IgD-negative memory B cell (primary cell): ENCODE measurements at regions not wholly inside any gene's neighbourhood (a gene's known extent, or its start where the extent isn't known, plus 50 kb on each side); places are given as distances from the start of the nearest gene placed in this dataset.

ENCODE experiments used
- H3K27ac Mint-ChIP-seq, 3 donors: one replicate each; pipeline ENCODE4 v1.8.0; 2020 to 2022; ENCODE audit warnings: mild to moderate bottlenecking in 3 of 3, mixed read lengths in 3 of 3, moderate library complexity in 1 of 3
- H3K27me3 Mint-ChIP-seq: one replicate; pipeline ENCODE4 v1.8.0; 2021; ENCODE audit warnings: mixed read lengths
- H3K36me3 Mint-ChIP-seq: one replicate; pipeline ENCODE4 v1.8.0; 2020; ENCODE audit warnings: mild to moderate bottlenecking, mixed read lengths
- H3K4me1 Mint-ChIP-seq, 3 donors: one replicate each; pipeline ENCODE4 v1.8.0; 2020 to 2022; ENCODE audit warnings: mixed read lengths in 3 of 3, mild to moderate bottlenecking in 1 of 3
- H3K4me3 Mint-ChIP-seq, 4 donors: one replicate each; pipeline ENCODE4 v1.8.0; 2020 to 2022; ENCODE audit warnings: mild to moderate bottlenecking in 4 of 4, mixed read lengths in 4 of 4, moderate library complexity in 3 of 4
- H3K9me3 Mint-ChIP-seq, 3 donors: one replicate each; pipeline ENCODE4 v1.8.0; 2020 to 2021; ENCODE audit warnings: mixed read lengths in 3 of 3, mild to moderate bottlenecking in 1 of 3

DNA sequence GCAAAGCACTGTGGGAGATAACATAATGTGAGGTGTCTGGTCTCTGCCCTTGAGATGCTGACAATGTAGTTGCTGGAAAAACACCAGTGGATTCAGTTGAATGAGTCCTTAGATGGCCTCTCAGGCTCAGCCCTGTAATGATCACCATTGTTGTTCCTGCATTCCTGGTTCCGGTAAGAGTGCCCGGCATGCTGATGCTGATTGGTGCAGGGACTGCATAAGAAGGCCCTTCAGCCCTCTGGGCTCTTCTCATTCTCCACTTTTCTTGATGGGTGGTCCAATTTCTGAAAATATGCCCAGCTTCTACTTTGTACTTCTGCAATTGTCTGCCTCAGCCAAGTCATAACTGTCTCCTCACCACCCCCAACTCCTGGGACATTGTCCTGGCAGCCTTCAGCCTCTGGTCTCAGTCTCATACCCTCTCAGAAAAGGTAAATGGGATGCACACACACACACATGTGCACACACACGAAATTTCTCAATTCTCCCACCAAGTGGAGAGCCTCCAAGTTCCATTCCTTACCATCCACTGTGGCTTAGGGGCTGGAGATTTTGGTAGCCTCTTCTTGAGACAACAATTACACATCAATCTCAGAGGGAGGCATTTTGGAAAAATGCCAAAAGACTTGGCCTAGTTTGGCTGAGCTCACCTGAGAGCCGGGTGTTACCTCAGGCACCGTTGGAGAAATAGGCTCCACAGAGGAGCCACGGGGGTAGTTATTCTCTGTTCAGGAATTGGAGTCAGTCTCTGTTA is 314.9 kb downstream of the RPS24 start:
- Mint-ChIP-seq H3K9me3 (peaks cover 0 to 2% (median 0%) of the 10 kb centered on the region in 3 donors), H3K27me3 (peaks cover 13% of the 10 kb centered on the region), H3K4me1 (no peaks in the 10 kb centered on the region), H3K36me3 (peaks cover 1% of the 10 kb centered on the region), H3K4me3 (peak overlapping the region in 1 of 4 donors; percentile 23), H3K27ac (no peak overlapping the region)

DNA sequence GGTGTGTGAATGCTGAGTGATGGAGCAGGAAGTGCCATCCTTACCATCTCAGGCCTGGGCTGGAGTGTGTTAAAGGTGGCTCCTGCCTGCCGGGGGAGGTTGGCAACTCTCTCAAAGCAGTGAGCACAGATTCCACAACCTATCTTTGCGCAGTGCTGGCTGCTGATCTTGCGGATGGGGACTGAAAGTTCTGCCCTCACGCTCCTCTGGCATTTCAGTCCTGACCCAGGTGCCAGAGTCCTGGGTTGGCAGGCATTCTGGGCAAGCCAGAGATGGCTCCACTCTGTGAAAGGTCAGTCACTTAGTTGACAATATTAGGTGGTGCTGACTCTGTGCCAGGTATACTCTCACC is 315.5 kb downstream of the RPS24 start:
- Mint-ChIP-seq H3K4me1 (no peaks in the 10 kb centered on the region), H3K27me3 (peaks cover 13% of the 10 kb centered on the region), H3K4me3 (peak overlapping the region in 1 of 4 donors; percentile 23), H3K36me3 (peaks cover 1% of the 10 kb centered on the region), H3K27ac (no peak overlapping the region), H3K9me3 (peaks cover 0 to 2% (median 0%) of the 10 kb centered on the region in 3 donors)

DNA sequence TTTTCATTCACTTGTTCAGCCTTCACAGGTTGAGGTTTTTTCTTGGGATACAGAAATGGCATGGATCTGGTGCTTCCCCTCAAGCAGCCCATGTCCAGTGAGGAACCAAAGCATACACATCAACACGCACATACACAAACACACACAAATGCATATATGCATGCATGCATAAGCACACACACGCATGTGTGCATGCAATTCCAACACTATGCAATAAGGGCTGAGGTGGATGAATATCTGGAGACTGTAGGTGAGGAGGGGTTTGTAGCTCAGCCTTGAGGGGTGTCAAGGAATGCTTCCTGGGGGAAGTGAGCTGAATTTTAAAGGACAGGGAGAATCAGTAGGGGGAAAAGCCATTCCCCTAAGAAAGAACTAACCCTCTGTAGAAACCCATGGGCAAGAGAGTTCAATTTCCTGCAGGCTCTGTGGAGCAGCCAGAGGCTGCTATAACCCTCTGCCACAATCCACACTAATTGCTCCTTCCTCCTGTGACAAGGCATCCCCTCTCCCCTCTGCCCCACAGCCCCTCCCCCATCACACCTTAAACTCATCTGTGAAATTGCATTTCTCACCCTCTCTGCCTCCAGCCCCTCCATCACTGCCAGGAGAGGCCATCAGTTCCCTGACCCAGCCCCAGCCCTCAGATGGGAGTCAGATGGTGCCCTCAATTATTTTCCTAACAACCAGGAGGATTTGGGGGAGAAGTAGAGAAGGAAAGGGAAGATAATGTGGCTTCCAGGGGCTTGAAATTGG is 316.4 kb downstream of the RPS24 start:
- Mint-ChIP-seq H3K27ac (no peak overlapping the region), H3K36me3 (peaks cover 1% of the 10 kb centered on the region), H3K27me3 (peaks cover 13% of the 10 kb centered on the region), H3K4me3 (no peak overlapping the region), H3K9me3 (peaks cover 0 to 2% (median 0%) of the 10 kb centered on the region in 3 donors), H3K4me1 (no peaks in the 10 kb centered on the region)

DNA sequence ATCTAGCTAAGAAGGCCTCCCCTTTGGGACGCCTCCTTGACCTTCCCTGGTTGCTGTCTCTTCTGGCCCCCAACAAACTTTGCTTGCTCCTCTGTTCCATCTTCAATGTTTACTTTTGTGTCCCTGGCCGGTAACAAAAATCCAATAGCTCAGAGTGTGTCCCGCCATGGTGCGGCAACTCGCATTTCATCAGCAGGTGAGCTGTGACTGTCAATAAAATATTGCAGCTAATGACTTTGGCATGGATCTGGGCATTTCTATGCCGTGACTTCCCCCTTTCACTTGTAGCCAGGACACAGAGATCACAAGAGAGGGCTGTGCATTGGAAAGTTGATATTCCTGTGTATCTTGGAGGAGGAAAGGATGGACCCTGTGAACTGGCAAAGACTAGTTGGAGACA is 317.6 kb downstream of the RPS24 start:
- Mint-ChIP-seq H3K4me3 (peak overlapping the region in 1 of 4 donors; percentile 9), H3K27me3 (peaks cover 13% of the 10 kb centered on the region), H3K27ac (no peak overlapping the region), H3K4me1 (no peaks in the 10 kb centered on the region), H3K9me3 (peaks cover 0 to 2% (median 0%) of the 10 kb centered on the region in 3 donors), H3K36me3 (no peaks in the 10 kb centered on the region)

DNA sequence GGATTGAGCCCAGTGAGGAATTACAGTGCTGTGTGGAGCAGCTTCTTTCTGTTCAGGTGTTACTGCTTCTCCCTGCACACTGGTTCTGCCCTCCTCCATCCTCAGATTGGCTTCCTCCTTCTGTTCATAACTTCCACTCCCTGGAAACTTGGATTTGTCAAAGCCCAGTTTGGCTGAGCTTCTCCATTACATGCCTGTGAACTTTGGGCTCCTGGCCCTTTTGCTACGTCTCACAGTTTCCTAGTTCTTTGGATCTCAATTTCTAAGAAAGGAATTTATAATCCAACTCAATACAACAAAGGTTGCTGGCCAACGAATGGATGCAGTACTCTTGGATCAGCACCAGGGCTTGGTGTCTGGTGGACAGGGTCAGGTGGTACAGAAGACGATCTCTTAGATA is 318.1 kb downstream of the RPS24 start:
- H3K4me1 Mint-ChIP-seq: no peaks in the 10 kb centered on the region
- H3K27ac Mint-ChIP-seq: no peak overlapping the region
- peaks cover 13% of the 10 kb centered on the region for H3K27me3 Mint-ChIP-seq
- no peaks in the 10 kb centered on the region for H3K36me3 Mint-ChIP-seq
- no peak overlapping the region for H3K4me3 Mint-ChIP-seq
- no peaks in the 10 kb centered on the region for H3K9me3 Mint-ChIP-seq

DNA sequence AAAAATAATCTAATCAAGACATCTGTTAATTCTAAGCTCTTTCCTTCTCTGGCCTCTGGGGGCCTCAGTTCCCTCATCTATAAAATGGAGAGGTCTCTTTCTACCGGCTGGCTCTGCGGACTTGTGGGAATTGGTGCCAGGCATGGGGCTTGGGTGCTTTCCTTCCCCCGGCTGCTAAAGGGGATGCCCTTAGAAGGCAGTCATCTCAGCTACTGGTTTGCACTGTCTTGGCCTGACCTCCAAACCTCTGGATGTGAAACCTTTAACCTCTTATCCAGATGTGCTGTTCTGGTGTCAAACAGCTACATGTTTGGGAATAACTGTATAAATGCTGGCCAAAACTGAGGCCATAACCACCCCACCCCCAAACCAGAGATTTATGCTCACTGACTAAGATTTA is 320.0 kb downstream of the RPS24 start:
- Mint-ChIP-seq H3K27ac (no peak overlapping the region), H3K9me3 (no peaks in the 10 kb centered on the region), H3K36me3 (no peaks in the 10 kb centered on the region), H3K4me3 (no peak overlapping the region), H3K27me3 (peaks cover 9% of the 10 kb centered on the region), H3K4me1 (no peaks in the 10 kb centered on the region)

DNA sequence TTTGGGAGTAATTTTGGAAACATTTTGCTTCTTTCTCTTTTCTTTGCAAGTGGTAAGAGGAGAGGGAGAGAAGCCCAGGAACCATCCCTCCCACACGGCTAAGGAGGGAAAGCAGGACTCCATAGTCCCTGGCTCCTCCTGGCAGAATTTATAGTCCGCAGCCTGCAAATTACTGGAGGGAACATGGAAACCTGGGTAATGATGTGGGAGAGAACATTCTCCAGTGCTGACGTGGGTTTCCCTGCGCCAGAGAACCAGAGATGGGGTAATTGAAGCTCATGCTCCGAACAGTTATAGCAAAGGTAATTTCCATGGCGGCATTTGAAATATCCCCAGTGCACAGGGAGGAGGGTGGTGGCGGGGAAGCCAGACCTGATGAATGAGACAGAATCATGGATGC is 320.4 kb downstream of the RPS24 start:
- Mint-ChIP-seq H3K27me3 (peaks cover 10% of the 10 kb centered on the region), H3K36me3 (no peaks in the 10 kb centered on the region), H3K4me3 (no peak overlapping the region), H3K9me3 (no peaks in the 10 kb centered on the region), H3K27ac (no peak overlapping the region), H3K4me1 (no peaks in the 10 kb centered on the region)

DNA sequence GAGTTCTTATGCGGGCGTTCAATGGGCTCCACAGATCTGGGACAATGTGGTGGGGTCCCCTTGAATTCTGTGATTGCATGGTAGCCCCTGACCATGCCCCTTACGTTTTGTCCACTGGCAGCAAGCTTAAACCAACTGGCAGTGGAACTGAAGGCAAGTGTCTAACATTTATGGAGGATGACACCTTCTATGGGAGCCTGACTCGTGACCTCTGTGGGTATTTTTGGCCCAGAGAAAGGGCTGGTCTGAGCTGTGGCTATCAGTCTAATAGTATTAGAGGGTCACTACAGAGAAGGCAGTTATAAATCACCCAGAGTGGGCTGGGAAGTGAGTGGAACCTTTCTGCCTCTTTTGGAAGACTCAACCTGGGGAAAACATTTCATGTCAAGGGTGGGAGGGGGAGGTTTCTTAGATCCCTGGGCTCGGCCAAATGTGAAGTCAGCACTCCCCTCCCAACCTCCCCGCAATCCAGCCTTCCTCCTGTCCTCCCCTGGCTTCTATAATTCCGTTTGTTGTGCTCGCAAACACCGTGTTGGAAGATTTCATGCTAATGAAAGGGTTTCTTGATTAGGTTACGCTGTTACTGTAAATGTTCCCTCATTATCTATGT is 322.7 kb downstream of the RPS24 start:
- H3K36me3 Mint-ChIP-seq: no peaks in the 10 kb centered on the region
- H3K4me3 Mint-ChIP-seq: no peak overlapping the region
- no peaks in the 10 kb centered on the region for H3K4me1 Mint-ChIP-seq
- H3K9me3 Mint-ChIP-seq: no peaks in the 10 kb centered on the region
- H3K27me3 Mint-ChIP-seq: peaks cover 7% of the 10 kb centered on the region
- H3K27ac Mint-ChIP-seq: no peak overlapping the region

DNA sequence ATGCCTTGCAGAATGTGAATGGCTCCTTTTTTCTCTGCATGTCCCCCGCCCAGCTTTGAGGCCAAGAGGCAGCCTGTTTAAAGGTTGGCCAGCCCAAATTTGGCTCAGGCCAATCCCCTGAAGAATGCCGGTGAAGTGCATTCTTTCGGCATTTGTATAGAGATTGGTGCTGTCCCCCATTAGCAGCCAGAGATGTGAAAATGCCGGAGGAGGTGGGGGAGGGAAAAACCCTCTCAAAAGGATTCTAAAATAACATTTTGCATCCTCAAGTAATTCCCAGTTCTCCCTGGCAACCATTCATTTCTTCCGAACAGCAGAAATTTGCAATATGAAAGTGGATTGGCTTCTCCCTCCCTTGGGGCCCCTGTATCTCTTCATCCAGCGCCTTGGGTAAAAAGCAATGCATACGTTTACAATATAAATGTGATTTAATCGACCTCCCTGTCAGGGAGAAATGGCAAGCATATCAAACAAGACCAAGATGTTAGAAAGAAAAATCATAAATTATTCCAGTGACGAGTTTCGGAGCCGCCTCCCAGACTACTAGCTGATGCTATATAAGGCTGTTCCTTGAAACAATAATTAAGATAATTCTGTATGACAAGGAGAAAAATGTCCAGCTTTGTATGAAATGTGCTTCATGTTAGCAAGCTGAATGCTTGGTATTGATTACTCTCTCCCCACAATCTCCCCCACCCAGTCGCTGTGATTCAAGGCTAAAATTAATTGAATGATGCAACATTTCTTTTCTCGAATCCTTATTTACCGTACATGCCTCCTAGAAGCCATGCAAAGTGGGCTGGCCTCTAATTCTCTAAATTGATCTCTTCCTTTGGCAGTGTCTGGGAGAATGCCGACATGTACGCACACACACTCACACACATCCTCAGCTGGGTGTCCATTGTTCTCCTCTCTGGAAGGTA is 323.7 kb downstream of the RPS24 start:
- no peak overlapping the region for H3K4me3 Mint-ChIP-seq
- H3K9me3 Mint-ChIP-seq: no peaks in the 10 kb centered on the region
- H3K27me3 Mint-ChIP-seq: peaks cover 9% of the 10 kb centered on the region
- no peak overlapping the region for H3K27ac Mint-ChIP-seq
- no peaks in the 10 kb centered on the region for H3K36me3 Mint-ChIP-seq
- peaks cover 0 to 1% (median 0%) of the 10 kb centered on the region in 3 donors for H3K4me1 Mint-ChIP-seq

DNA sequence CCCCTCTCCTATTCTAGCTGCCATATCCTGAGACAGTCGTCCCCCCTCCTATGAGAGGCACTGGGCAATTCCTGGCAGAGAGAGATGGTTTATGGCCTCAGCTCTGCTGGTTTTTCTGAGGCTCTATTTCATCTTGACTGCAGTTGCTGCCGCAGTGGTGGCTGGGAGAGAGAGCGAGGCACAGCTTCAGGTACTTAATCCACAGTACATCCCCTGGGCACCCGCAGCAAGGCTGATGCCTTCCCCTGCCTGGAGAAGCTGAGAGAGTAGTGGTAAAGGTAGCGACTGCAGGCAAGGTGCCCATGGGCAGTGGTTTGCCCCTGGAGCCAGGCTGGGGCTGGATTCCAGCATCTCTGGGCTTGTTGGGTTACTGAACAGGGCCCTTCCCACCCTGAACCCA is 324.7 kb downstream of the RPS24 start:
- no peaks in the 10 kb centered on the region for H3K9me3 Mint-ChIP-seq
- peaks cover 7% of the 10 kb centered on the region for H3K27me3 Mint-ChIP-seq
- H3K27ac Mint-ChIP-seq: no peak overlapping the region
- peaks cover 0 to 1% (median 0%) of the 10 kb centered on the region in 3 donors for H3K4me1 Mint-ChIP-seq
- H3K4me3 Mint-ChIP-seq: no peak overlapping the region
- H3K36me3 Mint-ChIP-seq: no peaks in the 10 kb centered on the region

DNA sequence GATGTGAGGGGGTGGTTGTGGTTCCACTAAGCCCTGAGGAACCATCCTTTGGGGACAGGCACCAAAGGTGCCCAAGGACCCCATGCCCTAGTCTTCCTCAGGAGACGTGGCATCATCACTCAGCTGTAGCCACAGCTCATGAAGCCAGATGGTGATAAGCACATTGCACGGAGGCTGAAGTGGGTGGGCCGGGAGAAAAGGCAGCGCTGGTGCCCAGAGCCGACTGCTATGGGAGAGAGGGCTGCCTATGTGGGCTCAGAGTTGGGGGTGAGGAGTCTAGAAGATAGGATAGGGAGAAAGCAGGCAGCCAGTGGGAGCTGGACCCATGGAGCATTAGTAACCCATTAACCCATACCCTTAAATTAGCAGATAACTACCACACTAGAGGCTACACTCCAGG is 325.3 kb downstream of the RPS24 start:
- Mint-ChIP-seq H3K36me3 (no peaks in the 10 kb centered on the region), H3K4me3 (no peak overlapping the region), H3K9me3 (no peaks in the 10 kb centered on the region), H3K4me1 (peaks cover 0 to 1% (median 0%) of the 10 kb centered on the region in 3 donors), H3K27ac (no peak overlapping the region), H3K27me3 (peaks cover 7% of the 10 kb centered on the region)

DNA sequence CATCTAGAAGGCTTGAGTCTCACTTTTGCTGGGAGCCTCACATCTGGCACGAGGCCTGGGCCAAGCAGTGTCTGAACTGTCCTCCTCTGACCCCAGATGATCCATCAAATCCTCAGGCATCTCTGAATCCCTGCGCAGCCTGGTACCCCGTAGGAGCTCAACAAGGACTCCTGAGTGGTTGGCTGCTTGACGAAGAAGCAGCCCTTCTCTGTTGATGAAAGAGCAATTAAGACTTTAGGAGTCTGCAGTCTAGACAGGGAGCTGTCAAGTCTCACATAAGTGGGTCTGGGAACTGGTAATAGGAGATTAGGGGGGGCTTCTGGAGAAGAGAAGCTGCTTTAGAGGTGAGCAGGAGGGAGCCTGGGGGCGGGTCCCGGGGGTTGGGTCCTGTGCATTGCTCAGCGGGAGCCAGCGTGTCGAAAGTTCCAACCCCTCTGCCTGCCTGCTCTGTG is 326.0 kb downstream of the RPS24 start:
- Mint-ChIP-seq H3K4me1 (peaks cover 0 to 1% (median 0%) of the 10 kb centered on the region in 3 donors), H3K4me3 (no peak overlapping the region), H3K36me3 (no peaks in the 10 kb centered on the region), H3K27me3 (peaks cover 7% of the 10 kb centered on the region), H3K27ac (no peak overlapping the region), H3K9me3 (no peaks in the 10 kb centered on the region)

DNA sequence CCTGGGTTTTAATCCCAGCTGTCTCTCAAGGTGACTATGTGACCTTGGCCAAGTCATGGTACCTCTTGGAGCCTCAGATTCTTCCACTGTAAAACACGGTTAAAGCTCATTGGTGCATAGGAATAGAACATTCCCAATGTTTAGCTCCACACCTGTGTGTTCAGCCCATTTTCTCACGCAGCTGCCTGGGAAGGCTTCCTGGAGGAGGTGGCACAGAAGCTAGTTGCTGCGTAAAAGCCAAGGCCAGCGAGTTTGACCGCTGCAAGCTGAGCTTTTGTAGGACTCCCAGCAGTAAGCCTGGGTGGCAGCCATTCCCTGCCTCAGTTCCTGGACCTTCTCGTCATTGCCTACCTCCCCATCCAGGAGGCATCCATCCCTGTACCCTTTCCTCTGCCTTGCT is 326.6 kb downstream of the RPS24 start:
- no peak overlapping the region for H3K4me3 Mint-ChIP-seq
- H3K4me1 Mint-ChIP-seq: peaks cover 0 to 1% (median 0%) of the 10 kb centered on the region in 3 donors
- peaks cover 7% of the 10 kb centered on the region for H3K27me3 Mint-ChIP-seq
- no peaks in the 10 kb centered on the region for H3K9me3 Mint-ChIP-seq
- H3K36me3 Mint-ChIP-seq: no peaks in the 10 kb centered on the region
- H3K27ac Mint-ChIP-seq: no peak overlapping the region

DNA sequence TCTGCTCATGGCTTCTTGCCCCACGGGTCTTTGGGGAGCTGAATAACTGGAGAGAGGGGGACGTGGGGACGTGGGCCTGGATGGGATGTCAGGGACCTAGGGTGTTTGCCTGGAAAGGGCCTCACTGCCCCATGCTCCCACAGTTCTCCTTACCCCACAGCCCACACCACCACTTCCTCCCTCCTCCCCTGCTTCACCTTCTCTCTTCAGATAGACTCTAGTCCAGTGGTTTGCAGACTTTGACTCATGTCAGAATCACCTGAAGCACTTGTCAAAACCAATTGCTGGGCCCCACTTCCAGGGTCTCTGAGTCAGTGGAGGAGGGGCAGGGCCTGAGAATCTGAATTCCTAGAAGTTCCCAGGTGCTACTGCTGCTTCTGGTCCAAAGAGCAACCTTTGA is 327.4 kb downstream of the RPS24 start:
- Mint-ChIP-seq H3K27ac (no peak overlapping the region), H3K9me3 (no peaks in the 10 kb centered on the region), H3K36me3 (no peaks in the 10 kb centered on the region), H3K4me3 (no peak overlapping the region), H3K27me3 (peaks cover 7% of the 10 kb centered on the region), H3K4me1 (peaks cover 0 to 1% (median 0%) of the 10 kb centered on the region in 3 donors)
